HL-60 (cell line): ENCODE measurements at regions not wholly inside any gene's neighbourhood (a gene's known extent, or its start where the extent isn't known, plus 50 kb on each side); places are given as distances from the start of the nearest gene placed in this dataset.

Source experiments
- DNase-seq, 2 experiments: peaks; one replicate each; pipeline ENCODE4 v3.0.0-alpha.2; 2010 to 2020; ENCODE audit warnings: low read depth in 1 of 2, low spot score in 1 of 2
- H3K27ac ChIP-seq: fragments of 250-450 bp; sonication (Bioruptor Pico); replicated peaks from 2 replicates; pipeline ENCODE4 v1.5.1; 2020; ENCODE audit warnings: mild to moderate bottlenecking, moderate library complexity
- H3K27me3 ChIP-seq: fragments of 250-450 bp; sonication (Bioruptor Pico); 2 replicates; pipeline ENCODE4 v1.5.1; 2021; ENCODE audit warnings: mild to moderate bottlenecking, moderate library complexity; ENCODE audit not compliant: insufficient read depth, poor library complexity, severe bottlenecking
- H3K4me3 ChIP-seq: replicated peaks from 2 replicates; pipeline ENCODE4 v1.5.1; 2011; ENCODE audit warnings: mild to moderate bottlenecking, control low read depth, low read length; ENCODE audit not compliant: insufficient read depth
- CTCF ChIP-seq: IDR thresholded peaks from one replicate; pipeline ENCODE4 v1.5.1; 2011; ENCODE audit warnings: low read length, control low read depth, inconsistent platforms; ENCODE audit not compliant: insufficient read depth
- GABPA ChIP-seq: IDR thresholded peaks from 2 replicates; pipeline ENCODE4 v1.6.1; 2012; ENCODE audit warnings: low read depth
- POLR2AphosphoS5 ChIP-seq: IDR thresholded peaks from 2 replicates; pipeline ENCODE4 v1.6.1; 2012; ENCODE audit warnings: low read depth
- REST ChIP-seq: IDR thresholded peaks from 2 replicates; pipeline ENCODE4 v1.6.1; 2012; ENCODE audit warnings: low read depth; ENCODE audit not compliant: insufficient replicate concordance
- SPI1 ChIP-seq: IDR thresholded peaks from 2 replicates; pipeline ENCODE4 v1.6.1; 2012; ENCODE audit warnings: low read depth, mild to moderate bottlenecking, borderline replicate concordance

GRCh38 chr14:54346257-54346656, 50.5 kb upstream of the CDKN3 start:
- TF ChIP-seq GABPA: no peak
- no peak for TF ChIP-seq CTCF
- no peak for TF ChIP-seq REST
- TF ChIP-seq POLR2AphosphoS5: no peak
- TF ChIP-seq SPI1: no peak
- Histone ChIP-seq H3K27ac (no peak overlapping the region), H3K4me3 (no peak overlapping the region), H3K27me3 (no peaks in the 10 kb centered on the region)
- no peak for DNase-seq
